ENCODE measurements at regions not wholly inside any gene's neighbourhood (a gene's known extent, or its start where the extent isn't known, plus 50 kb on each side); places are given as distances from the start of the nearest gene placed in this dataset.

DNA sequence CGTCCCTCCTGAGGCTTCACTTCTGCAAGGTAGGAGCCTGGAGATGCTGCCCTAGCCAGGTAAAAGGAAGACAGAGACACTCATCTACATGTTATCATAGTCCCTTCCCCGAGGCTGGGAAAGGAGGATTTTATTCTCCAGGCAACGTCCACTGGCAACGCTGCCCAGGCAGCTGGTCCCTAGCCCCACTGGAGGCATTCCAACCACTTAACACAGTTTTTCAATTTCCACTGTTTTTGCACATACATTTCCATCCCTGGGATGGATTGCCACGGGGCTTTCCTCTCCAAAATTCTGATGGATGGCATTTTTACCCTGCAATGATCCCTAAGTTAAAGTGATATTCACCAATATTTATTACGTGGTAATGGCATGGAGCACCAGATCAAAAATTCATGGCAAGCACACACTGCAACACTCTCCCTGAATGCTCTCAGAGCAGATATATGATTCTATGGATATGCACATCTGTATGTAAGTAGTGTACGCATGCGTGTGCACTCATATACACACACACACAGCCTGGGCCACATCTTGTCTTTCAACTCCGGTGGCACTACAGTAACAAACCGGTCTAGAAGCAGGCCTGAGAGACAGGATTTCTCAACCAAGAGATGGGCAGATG, 322.3 kb upstream of the TSHZ3 start:
- TF ChIP-seq, protein P1, sequence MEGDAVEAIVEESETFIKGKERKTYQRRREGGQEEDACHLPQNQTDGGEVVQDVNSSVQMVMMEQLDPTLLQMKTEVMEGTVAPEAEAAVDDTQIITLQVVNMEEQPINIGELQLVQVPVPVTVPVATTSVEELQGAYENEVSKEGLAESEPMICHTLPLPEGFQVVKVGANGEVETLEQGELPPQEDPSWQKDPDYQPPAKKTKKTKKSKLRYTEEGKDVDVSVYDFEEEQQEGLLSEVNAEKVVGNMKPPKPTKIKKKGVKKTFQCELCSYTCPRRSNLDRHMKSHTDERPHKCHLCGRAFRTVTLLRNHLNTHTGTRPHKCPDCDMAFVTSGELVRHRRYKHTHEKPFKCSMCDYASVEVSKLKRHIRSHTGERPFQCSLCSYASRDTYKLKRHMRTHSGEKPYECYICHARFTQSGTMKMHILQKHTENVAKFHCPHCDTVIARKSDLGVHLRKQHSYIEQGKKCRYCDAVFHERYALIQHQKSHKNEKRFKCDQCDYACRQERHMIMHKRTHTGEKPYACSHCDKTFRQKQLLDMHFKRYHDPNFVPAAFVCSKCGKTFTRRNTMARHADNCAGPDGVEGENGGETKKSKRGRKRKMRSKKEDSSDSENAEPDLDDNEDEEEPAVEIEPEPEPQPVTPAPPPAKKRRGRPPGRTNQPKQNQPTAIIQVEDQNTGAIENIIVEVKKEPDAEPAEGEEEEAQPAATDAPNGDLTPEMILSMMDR (optimal IDR thresholded peaks at IDR 0.05 in 1 of 3, IDR thresholded peaks at IDR 0.05 in 1 of 3, conservative IDR thresholded peaks at IDR 0.05 in 1 of 3; ENCODE audit: extremely low read depth in 1 of 3, insufficient read depth in 2 of 3, low read length in 3 of 3) = no peak
- TF ChIP-seq EZH2 (IDR thresholded peaks at IDR 0.05; ENCODE audit: low read length) = no peak

Data from keratinocyte (primary cell).